DOHH2 (cell line): ENCODE measurements at regions not wholly inside any gene's neighbourhood (a gene's known extent, or its start where the extent isn't known, plus 50 kb on each side); places are given as distances from the start of the nearest gene placed in this dataset.

Source experiments
- CTCF ChIP-seq: fragments of 200-600 bp; sonication (generic); IDR thresholded peaks from one replicate; pipeline ENCODE4 v1.5.1; 2014; ENCODE audit warnings: antibody characterized with exemption, mild to moderate bottlenecking, low read depth, low read length; ENCODE audit not compliant: poor library complexity, severe bottlenecking
- EZH2phosphoT487 ChIP-seq: fragments of 200-600 bp; sonication (generic); IDR thresholded peaks from 2 replicates; pipeline ENCODE4 v1.6.1; 2017; ENCODE audit warnings: borderline replicate concordance, mild to moderate bottlenecking, antibody characterized with exemption, low read length, moderate library complexity, mixed read lengths

GRCh38 chr12:126383506-126383905 lies 1318.3 kb downstream of the AACS start:
- TF ChIP-seq EZH2phosphoT487 (no peak), CTCF (no peak)
